DOHH2 (cell line): ENCODE measurements at regions not wholly inside any gene's neighbourhood (a gene's known extent, or its start where the extent isn't known, plus 50 kb on each side); places are given as distances from the start of the nearest gene placed in this dataset.

ENCODE experiments used
- H3F3A ChIP-seq: fragments of 200-600 bp; sonication (generic), shearing (Covaris generic); 2 replicates; pipeline ENCODE4 v1.6.0; 2016; ENCODE audit warnings: antibody characterized with exemption, mild to moderate bottlenecking; ENCODE audit not compliant: control insufficient read depth, insufficient read depth
- H3K27ac ChIP-seq: fragments of 200-600 bp; sonication (generic); 2 replicates; pipeline ENCODE4 v1.5.1; 2014; ENCODE audit warnings: low read depth, mild to moderate bottlenecking, low read length, moderate library complexity
- H3K27me3 ChIP-seq: fragments of 200-600 bp; sonication (generic); 2 replicates; pipeline ENCODE4 v1.6.1; 2014; ENCODE audit warnings: mild to moderate bottlenecking, low read length, mixed read lengths; ENCODE audit not compliant: control insufficient read depth
- H3K36me3 ChIP-seq: fragments of 200-600 bp; sonication (generic); 2 replicates; pipeline ENCODE4 v1.6.1; 2014; ENCODE audit warnings: mild to moderate bottlenecking, low read length, moderate library complexity, mixed read lengths; ENCODE audit not compliant: control insufficient read depth
- H3K4me1 ChIP-seq: fragments of 200-600 bp; sonication (generic); 2 replicates; pipeline ENCODE4 v1.6.1; 2014; ENCODE audit warnings: mild to moderate bottlenecking, low read length, mixed read lengths; ENCODE audit not compliant: control insufficient read depth
- H3K4me2 ChIP-seq: fragments of 200-600 bp; sonication (generic); 2 replicates; pipeline ENCODE4 v1.6.0; 2014; ENCODE audit warnings: mild to moderate bottlenecking, low read length, moderate library complexity
- H3K4me3 ChIP-seq: fragments of 200-600 bp; sonication (generic); 2 replicates; pipeline ENCODE4 v1.5.1; 2014; ENCODE audit warnings: mild to moderate bottlenecking, low read length, mixed read lengths
- H3K79me2 ChIP-seq: fragments of 200-600 bp; sonication (generic); 2 replicates; pipeline ENCODE4 v1.6.1; 2014; ENCODE audit warnings: mild to moderate bottlenecking, low read length, mixed read lengths; ENCODE audit not compliant: control insufficient read depth
- H3K9me2 ChIP-seq: fragments of 200-600 bp; sonication (generic); replicated peaks from 2 replicates; pipeline ENCODE4 v1.6.1; 2014; ENCODE audit warnings: mild to moderate bottlenecking, low read length, mixed read lengths; ENCODE audit not compliant: control insufficient read depth
- H3K9me3 ChIP-seq: fragments of 200-600 bp; sonication (generic); 2 replicates; pipeline ENCODE4 v1.6.1; 2014; ENCODE audit warnings: antibody characterized with exemption, low read length, mixed read lengths; ENCODE audit not compliant: control insufficient read depth, insufficient read depth
- H4K20me1 ChIP-seq: fragments of 200-600 bp; sonication (generic); 2 replicates; pipeline ENCODE4 v1.6.0; 2014; ENCODE audit warnings: low read depth, mild to moderate bottlenecking, antibody characterized with exemption, low read length, moderate library complexity; ENCODE audit not compliant: control insufficient read depth, insufficient read depth
- EZH2phosphoT487 ChIP-seq: fragments of 200-600 bp; sonication (generic); IDR thresholded peaks from 2 replicates; pipeline ENCODE4 v1.6.1; 2017; ENCODE audit warnings: borderline replicate concordance, mild to moderate bottlenecking, antibody characterized with exemption, low read length, moderate library complexity, mixed read lengths
- TF ChIP-seq, protein P1 (sequence below): fragments of 200-600 bp; sonication (generic); IDR thresholded peaks from one replicate; pipeline ENCODE4 v1.5.1; 2014; ENCODE audit warnings: antibody characterized with exemption, mild to moderate bottlenecking, low read depth, low read length; ENCODE audit not compliant: poor library complexity, severe bottlenecking

DNA sequence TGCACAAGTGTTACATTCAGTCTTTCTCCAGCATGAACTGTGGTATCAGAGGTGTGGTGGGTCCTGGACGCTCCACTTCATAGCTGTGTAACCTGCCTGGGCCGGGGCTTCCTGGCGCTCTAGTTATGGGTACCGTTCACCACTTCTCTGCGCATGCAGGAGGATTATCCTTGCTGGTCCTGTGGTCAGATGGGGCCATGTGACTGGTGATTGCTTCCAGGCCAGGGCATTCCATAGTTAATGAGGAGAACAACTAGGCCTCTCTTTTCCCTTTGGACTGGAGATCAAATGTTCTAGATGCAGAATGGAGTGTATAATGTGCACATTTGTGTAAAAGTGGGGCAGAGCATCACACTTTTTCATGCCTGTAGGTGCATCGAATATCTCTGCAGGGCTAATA is 444.0 kb downstream of the AACS start:
- Histone ChIP-seq H3K27me3 (no peaks in the 10 kb centered on the region), H4K20me1 (no peaks in the 10 kb centered on the region), H3F3A (no peaks in the 10 kb centered on the region), H3K9me2 (no peaks in the 10 kb centered on the region), H3K27ac (no peak overlapping the region), H3K4me2 (no peak overlapping the region), H3K36me3 (no peaks in the 10 kb centered on the region), H3K9me3 (no peaks in the 10 kb centered on the region), H3K79me2 (no peaks in the 10 kb centered on the region), H3K4me3 (no peak overlapping the region), H3K4me1 (peaks cover 8% of the 10 kb centered on the region)
- TF ChIP-seq, protein P1, sequence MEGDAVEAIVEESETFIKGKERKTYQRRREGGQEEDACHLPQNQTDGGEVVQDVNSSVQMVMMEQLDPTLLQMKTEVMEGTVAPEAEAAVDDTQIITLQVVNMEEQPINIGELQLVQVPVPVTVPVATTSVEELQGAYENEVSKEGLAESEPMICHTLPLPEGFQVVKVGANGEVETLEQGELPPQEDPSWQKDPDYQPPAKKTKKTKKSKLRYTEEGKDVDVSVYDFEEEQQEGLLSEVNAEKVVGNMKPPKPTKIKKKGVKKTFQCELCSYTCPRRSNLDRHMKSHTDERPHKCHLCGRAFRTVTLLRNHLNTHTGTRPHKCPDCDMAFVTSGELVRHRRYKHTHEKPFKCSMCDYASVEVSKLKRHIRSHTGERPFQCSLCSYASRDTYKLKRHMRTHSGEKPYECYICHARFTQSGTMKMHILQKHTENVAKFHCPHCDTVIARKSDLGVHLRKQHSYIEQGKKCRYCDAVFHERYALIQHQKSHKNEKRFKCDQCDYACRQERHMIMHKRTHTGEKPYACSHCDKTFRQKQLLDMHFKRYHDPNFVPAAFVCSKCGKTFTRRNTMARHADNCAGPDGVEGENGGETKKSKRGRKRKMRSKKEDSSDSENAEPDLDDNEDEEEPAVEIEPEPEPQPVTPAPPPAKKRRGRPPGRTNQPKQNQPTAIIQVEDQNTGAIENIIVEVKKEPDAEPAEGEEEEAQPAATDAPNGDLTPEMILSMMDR, result no peak
- TF ChIP-seq EZH2phosphoT487, result no peak

DNA sequence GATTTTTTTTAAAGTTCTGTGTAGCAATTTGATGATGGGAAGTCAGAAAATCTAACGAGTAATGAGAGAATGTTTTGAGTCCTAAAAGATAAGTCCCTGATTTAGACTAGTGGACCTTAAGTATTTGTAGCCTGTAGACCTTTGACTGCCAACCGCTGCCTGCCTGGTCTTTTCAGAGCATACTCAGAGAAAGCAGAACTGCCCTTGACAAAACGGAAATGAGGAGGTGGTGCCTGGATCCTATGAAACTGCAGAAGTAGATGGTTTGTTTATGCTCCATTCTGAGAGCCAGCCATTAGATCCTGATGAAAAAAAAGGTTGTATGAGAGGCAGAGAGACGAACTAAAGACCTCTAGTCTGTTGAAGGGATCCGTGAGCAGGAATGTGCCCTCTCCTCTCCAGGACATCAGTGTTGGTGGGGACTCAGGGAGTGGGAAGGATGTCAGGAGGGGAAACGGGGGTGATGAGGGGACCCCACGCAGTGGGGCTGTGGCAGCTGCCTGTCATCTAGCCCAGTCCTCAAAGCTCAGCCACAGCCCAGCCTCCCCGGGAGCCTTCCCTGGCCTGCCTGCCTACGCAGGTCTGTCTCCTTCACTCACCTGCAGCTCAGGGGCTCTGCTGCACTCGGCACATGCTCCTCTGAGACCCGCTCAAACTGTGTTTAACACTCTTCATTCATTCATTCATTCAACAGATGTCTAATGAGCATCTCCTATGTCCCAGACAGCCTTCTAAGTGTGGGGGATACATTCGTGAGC is 447.5 kb downstream of the AACS start:
- H3K79me2 ChIP-seq, result no peaks in the 10 kb centered on the region
- no peaks in the 10 kb centered on the region for H3K9me2 ChIP-seq
- peaks cover 8% of the 10 kb centered on the region for H3K4me1 ChIP-seq
- H3K27me3 ChIP-seq, result no peaks in the 10 kb centered on the region
- no peaks in the 10 kb centered on the region for H3F3A ChIP-seq
- H4K20me1 ChIP-seq, result no peaks in the 10 kb centered on the region
- H3K27ac ChIP-seq, result no peak overlapping the region
- peak overlapping the region; percentile 26; the same call in 1 of the 2 replicates for H3K4me2 ChIP-seq
- no peak overlapping the region for H3K4me3 ChIP-seq
- no peak for TF ChIP-seq EZH2phosphoT487
- TF ChIP-seq, protein P1, result no peak
- no peaks in the 10 kb centered on the region for H3K36me3 ChIP-seq
- H3K9me3 ChIP-seq, result no peaks in the 10 kb centered on the region

DNA sequence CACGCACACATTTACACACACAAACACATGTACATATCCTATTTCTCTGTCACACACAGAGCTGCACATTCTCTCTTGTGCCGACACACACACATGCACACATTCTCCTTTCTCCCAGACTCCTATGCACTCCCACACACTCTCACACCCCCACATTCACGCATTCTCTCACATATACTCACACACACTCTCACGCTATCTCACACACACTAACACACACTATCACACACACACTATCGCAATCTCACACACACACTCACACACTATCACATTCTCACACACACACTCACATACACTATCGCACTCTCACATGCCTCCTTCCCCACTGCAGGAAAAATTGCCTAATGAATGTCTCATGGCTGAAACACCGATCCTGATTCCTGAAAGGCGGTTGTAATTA is 450.7 kb downstream of the AACS start:
- no peak overlapping the region for H3K4me3 ChIP-seq
- no peaks in the 10 kb centered on the region for H3K9me3 ChIP-seq
- H3K4me1 ChIP-seq, result peaks cover 8% of the 10 kb centered on the region
- H4K20me1 ChIP-seq, result no peaks in the 10 kb centered on the region
- H3K79me2 ChIP-seq, result no peaks in the 10 kb centered on the region
- TF ChIP-seq EZH2phosphoT487, result no peak
- TF ChIP-seq, protein P1, result no peak
- H3K27me3 ChIP-seq, result no peaks in the 10 kb centered on the region
- H3F3A ChIP-seq, result no peaks in the 10 kb centered on the region
- H3K9me2 ChIP-seq, result no peaks in the 10 kb centered on the region
- no peak overlapping the region for H3K4me2 ChIP-seq
- H3K27ac ChIP-seq, result no peak overlapping the region
- H3K36me3 ChIP-seq, result no peaks in the 10 kb centered on the region
